Neural cell (in vitro differentiated cells): ENCODE measurements at regions not wholly inside any gene's neighbourhood (a gene's known extent, or its start where the extent isn't known, plus 50 kb on each side); places are given as distances from the start of the nearest gene placed in this dataset.

Source experiments
- EP300 ChIP-seq: fragments of 450-650 bp; conservative IDR thresholded peaks from 2 replicates; pipeline ENCODE4 v1.6.1; 2014; ENCODE audit warnings: antibody characterized with exemption, mild to moderate bottlenecking, moderate library complexity; ENCODE audit not compliant: poor library complexity, severe bottlenecking
- EZH2 ChIP-seq: fragments of 200-600, 300-800 bp; shearing (Covaris generic), sonication (generic); IDR thresholded peaks from 2 replicates; pipeline ENCODE4 v1.6.1; 2014; ENCODE audit warnings: antibody characterized with exemption, low read length, borderline replicate concordance, mild to moderate bottlenecking; ENCODE audit not compliant: insufficient read depth, poor library complexity, severe bottlenecking
- MXI1 ChIP-seq: fragments of 450-650 bp; conservative IDR thresholded peaks from 2 replicates; pipeline ENCODE4 v1.6.1; 2014; ENCODE audit warnings: antibody characterized with exemption, mild to moderate bottlenecking; ENCODE audit not compliant: poor library complexity, severe bottlenecking
- POLR2AphosphoS5 ChIP-seq: IDR thresholded peaks from 2 replicates; pipeline ENCODE4 v1.6.1; 2012
- RAD21 ChIP-seq: fragments of 450-650 bp; conservative IDR thresholded peaks from 2 replicates; pipeline ENCODE4 v1.6.1; 2014; ENCODE audit warnings: antibody characterized with exemption, mild to moderate bottlenecking, moderate library complexity
- REST ChIP-seq: IDR thresholded peaks from 2 replicates; pipeline ENCODE4 v1.6.1; 2012; ENCODE audit warnings: borderline replicate concordance
- SMC3 ChIP-seq: fragments of 450-650 bp; conservative IDR thresholded peaks from 2 replicates; pipeline ENCODE4 v1.6.1; 2014; ENCODE audit warnings: antibody characterized with exemption, mild to moderate bottlenecking, moderate library complexity; ENCODE audit not compliant: poor library complexity
- TAF1 ChIP-seq: IDR thresholded peaks from 2 replicates; pipeline ENCODE4 v1.6.1; 2012; ENCODE audit warnings: low read depth
- TF ChIP-seq, protein P1 (sequence below): fragments of 450-650 bp; IDR thresholded peaks from 2 replicates; pipeline ENCODE4 v1.5.1; 2014; ENCODE audit warnings: antibody characterized with exemption, mild to moderate bottlenecking, moderate library complexity; ENCODE audit not compliant: poor library complexity, severe bottlenecking

GRCh38 chr10:44206127-44206818 lies 178.6 kb downstream of the CXCL12 start:
- TF ChIP-seq, protein P1, sequence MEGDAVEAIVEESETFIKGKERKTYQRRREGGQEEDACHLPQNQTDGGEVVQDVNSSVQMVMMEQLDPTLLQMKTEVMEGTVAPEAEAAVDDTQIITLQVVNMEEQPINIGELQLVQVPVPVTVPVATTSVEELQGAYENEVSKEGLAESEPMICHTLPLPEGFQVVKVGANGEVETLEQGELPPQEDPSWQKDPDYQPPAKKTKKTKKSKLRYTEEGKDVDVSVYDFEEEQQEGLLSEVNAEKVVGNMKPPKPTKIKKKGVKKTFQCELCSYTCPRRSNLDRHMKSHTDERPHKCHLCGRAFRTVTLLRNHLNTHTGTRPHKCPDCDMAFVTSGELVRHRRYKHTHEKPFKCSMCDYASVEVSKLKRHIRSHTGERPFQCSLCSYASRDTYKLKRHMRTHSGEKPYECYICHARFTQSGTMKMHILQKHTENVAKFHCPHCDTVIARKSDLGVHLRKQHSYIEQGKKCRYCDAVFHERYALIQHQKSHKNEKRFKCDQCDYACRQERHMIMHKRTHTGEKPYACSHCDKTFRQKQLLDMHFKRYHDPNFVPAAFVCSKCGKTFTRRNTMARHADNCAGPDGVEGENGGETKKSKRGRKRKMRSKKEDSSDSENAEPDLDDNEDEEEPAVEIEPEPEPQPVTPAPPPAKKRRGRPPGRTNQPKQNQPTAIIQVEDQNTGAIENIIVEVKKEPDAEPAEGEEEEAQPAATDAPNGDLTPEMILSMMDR, result no peak
- no peak for TF ChIP-seq REST
- no peak for TF ChIP-seq TAF1
- no peak for TF ChIP-seq MXI1
- no peak for TF ChIP-seq SMC3
- TF ChIP-seq EP300, result no peak
- no peak for TF ChIP-seq POLR2AphosphoS5
- no peak for TF ChIP-seq EZH2
- TF ChIP-seq RAD21, result no peak
